ENCODE measurements at regions not wholly inside any gene's neighbourhood (a gene's known extent, or its start where the extent isn't known, plus 50 kb on each side); places are given as distances from the start of the nearest gene placed in this dataset.
"Not testable (repeated sequence)": the region's sequence is repeated elsewhere in the genome, so short reads cannot be mapped to it uniquely, and the experiment has no call there.

DNA sequence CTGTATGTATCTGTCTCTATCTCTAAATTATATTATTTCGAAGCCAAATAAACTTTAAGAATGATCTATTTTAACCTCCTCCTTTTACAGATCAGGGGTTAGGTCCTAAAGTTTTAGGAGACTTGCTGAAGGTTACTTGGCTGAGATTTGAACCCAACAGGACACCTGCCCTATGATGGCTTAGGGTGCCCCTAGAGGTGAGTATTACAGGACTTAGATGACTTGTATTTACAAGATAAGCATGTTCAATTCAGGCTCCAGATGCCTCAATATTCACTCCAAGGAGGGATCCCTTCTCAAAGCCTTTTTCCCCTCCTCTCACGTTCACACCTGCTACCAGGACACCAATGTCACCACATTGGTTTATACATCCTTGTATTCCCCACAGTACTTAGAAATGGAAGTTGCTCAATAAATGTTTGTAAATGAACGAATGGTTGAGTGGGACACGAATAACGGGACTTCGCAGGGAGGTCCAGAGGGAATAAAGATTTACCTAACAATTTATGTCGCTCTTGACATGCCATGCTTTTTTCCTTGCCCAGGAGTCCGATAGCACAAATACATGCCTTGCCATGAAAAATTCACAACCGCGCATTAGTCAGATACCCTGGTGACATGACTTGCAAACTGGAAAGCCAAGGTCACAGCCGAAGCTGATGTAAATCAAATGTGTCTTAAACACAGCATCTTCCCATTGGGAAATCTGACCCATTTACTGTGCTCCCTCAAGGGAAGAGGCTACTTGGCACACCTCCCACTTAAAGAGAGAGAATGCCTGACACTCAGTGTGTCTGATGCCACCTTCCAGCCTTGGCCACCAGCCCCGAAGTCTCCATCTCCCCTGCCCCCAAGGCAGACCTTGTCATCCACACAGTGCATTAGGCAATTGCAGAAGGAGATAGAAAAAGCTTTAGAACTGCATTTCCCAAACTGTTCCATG is 872.2 kb upstream of the AUTS2 start:
- H3K4me1 ChIP-seq (ENCODE audit: insufficient read depth, low read length): no peaks in the 10 kb centered on the region
- TF ChIP-seq EZH2 (IDR thresholded peaks at IDR 0.05; ENCODE audit: low read length, unreplicated experiment) (no peak), EZH2phosphoT487 (IDR thresholded peaks at IDR 0.05; ENCODE audit: borderline replicate concordance, low read length) (no peak)
- TF ChIP-seq, protein P1, sequence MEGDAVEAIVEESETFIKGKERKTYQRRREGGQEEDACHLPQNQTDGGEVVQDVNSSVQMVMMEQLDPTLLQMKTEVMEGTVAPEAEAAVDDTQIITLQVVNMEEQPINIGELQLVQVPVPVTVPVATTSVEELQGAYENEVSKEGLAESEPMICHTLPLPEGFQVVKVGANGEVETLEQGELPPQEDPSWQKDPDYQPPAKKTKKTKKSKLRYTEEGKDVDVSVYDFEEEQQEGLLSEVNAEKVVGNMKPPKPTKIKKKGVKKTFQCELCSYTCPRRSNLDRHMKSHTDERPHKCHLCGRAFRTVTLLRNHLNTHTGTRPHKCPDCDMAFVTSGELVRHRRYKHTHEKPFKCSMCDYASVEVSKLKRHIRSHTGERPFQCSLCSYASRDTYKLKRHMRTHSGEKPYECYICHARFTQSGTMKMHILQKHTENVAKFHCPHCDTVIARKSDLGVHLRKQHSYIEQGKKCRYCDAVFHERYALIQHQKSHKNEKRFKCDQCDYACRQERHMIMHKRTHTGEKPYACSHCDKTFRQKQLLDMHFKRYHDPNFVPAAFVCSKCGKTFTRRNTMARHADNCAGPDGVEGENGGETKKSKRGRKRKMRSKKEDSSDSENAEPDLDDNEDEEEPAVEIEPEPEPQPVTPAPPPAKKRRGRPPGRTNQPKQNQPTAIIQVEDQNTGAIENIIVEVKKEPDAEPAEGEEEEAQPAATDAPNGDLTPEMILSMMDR (conservative IDR thresholded peaks at IDR 0.05; ENCODE audit: low read depth, low read length): no peak
- no peaks in the 10 kb centered on the region for H3K36me3 ChIP-seq (ENCODE audit: low read depth, low read length)
- H3K27me3 ChIP-seq (ENCODE audit: low read length): no peaks in the 10 kb centered on the region
- no peaks in the 10 kb centered on the region for H3K9me2 ChIP-seq (replicated peaks; ENCODE audit: low read length)
- H3K79me2 ChIP-seq (ENCODE audit: low read length): no peaks in the 10 kb centered on the region
- ChIA-PET POLR2A (ENCODE audit: unreplicated experiment) (no interaction called here), CTCF (no interaction called here)
- H3K27ac ChIP-seq (ENCODE audit: low read length): no peak overlapping the region
- H3K4me3 ChIP-seq (ENCODE audit: low read length): no peak overlapping the region
- no TSS peak for BruUV-seq (replicated peaks)
- no peak overlapping the region for H2AFZ ChIP-seq (ENCODE audit: low read length)
- H3K9me3 ChIP-seq (ENCODE audit: low read length): no peaks in the 10 kb centered on the region; the same call in 1 of the 2 replicates
- intact Hi-C loops (cut with micrococcal nuclease): no loop called here
- ATAC-seq (no peak), DNase-seq (no peak)
- no peak overlapping the region for H3K4me2 ChIP-seq (ENCODE audit: low read length)
- H4K20me1 ChIP-seq (ENCODE audit: low read length): no peaks in the 10 kb centered on the region
- H3F3A ChIP-seq (ENCODE audit: low read length, unreplicated experiment): no peaks in the 10 kb centered on the region
- H3K9ac ChIP-seq (ENCODE audit: low read length): no peak overlapping the region

DNA sequence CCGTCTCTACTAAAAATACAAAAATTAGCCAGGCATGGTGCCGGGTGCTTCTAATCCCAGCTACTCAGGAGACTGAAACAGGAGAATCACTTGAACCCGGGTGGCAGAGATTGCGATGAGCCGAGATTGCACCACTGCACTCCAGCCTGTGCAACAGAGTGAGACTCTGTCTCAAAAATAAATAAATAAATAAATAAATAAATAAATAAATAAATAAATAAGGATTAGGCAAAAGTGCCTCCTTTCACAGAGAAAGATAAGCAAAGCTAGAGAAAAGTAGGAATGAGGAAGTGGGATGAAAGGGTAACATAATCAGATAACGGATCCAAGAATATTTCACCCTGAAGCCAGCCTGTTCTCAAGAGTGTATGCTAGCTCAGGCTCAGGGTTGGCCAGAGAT is 869.6 kb upstream of the AUTS2 start:
- H4K20me1 ChIP-seq (ENCODE audit: low read length); BruUV-seq (replicated peaks); POLR2A ChIA-PET (ENCODE audit: unreplicated experiment); H3K27ac ChIP-seq (ENCODE audit: low read length); H3K9ac ChIP-seq (ENCODE audit: low read length); H3K9me2 ChIP-seq (replicated peaks; ENCODE audit: low read length); H3K4me1 ChIP-seq (ENCODE audit: insufficient read depth, low read length); DNase-seq; H3K36me3 ChIP-seq (ENCODE audit: low read depth, low read length); ATAC-seq; H3K79me2 ChIP-seq (ENCODE audit: low read length); H3K27me3 ChIP-seq (ENCODE audit: low read length); H3F3A ChIP-seq (ENCODE audit: low read length, unreplicated experiment); intact Hi-C loops (cut with micrococcal nuclease); H3K4me2 ChIP-seq (ENCODE audit: low read length); CTCF ChIA-PET; H3K4me3 ChIP-seq (ENCODE audit: low read length); H2AFZ ChIP-seq (ENCODE audit: low read length); H3K9me3 ChIP-seq (ENCODE audit: low read length): not testable (repeated sequence)

DNA sequence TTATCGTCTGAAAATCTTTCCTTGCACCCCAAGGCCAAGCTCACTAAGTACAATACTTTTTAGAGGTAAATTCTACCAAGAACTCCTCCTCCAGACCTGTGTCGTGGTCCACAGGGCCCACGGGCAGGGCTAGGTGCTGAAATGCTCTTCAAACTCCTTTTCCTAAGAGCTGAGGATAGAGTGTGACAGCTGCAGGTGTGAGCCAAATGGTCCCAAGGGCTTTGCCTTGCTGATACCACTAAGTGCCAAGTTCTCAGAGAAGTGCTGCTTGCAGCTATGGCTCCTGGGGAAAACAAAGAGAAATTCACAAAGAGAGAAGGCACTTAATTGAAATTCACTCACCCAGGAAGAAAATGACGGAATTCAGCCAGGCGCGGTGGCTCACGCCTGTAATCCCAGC is 868.9 kb upstream of the AUTS2 start:
- H3K27ac ChIP-seq (ENCODE audit: low read length): no peak overlapping the region
- no peaks in the 10 kb centered on the region for H4K20me1 ChIP-seq (ENCODE audit: low read length)
- no peak overlapping the region for H3K4me3 ChIP-seq (ENCODE audit: low read length)
- no peaks in the 10 kb centered on the region for H3K9me2 ChIP-seq (replicated peaks; ENCODE audit: low read length)
- H3K79me2 ChIP-seq (ENCODE audit: low read length): no peaks in the 10 kb centered on the region
- BruUV-seq (replicated peaks): no TSS peak
- H3K9me3 ChIP-seq (ENCODE audit: low read length): no peaks in the 10 kb centered on the region
- no peak overlapping the region for H2AFZ ChIP-seq (ENCODE audit: low read length)
- no peaks in the 10 kb centered on the region for H3K4me1 ChIP-seq (ENCODE audit: insufficient read depth, low read length)
- ATAC-seq (no peak), DNase-seq (no peak)
- no peak overlapping the region for H3K9ac ChIP-seq (ENCODE audit: low read length)
- intact Hi-C loops (cut with micrococcal nuclease): no loop called here
- no peak for TF ChIP-seq EZH2 (IDR thresholded peaks at IDR 0.05; ENCODE audit: low read length, unreplicated experiment)
- TF ChIP-seq, protein P1 (conservative IDR thresholded peaks at IDR 0.05; ENCODE audit: low read depth, low read length): no peak
- no peak for TF ChIP-seq EZH2phosphoT487 (IDR thresholded peaks at IDR 0.05; ENCODE audit: borderline replicate concordance, low read length)
- no peaks in the 10 kb centered on the region for H3K27me3 ChIP-seq (ENCODE audit: low read length)
- ChIA-PET CTCF (no interaction called here), POLR2A (ENCODE audit: unreplicated experiment) (no interaction called here)
- H3F3A ChIP-seq (ENCODE audit: low read length, unreplicated experiment): no peaks in the 10 kb centered on the region
- H3K36me3 ChIP-seq (ENCODE audit: low read depth, low read length): no peaks in the 10 kb centered on the region
- H3K4me2 ChIP-seq (ENCODE audit: low read length): no peak overlapping the region
